ENCODE measurements at regions not wholly inside any gene's neighbourhood (a gene's known extent, or its start where the extent isn't known, plus 50 kb on each side); places are given as distances from the start of the nearest gene placed in this dataset.

- TF ChIP-seq CTCF (IDR thresholded peaks at IDR 0.05) (no peak), POLR2A (IDR thresholded peaks at IDR 0.05) (no peak)
Observed at GRCh38 chr14:61881046-61881445, 118.8 kb downstream of the SNAPC1 start.

Measured in adrenal gland (tissue), 5 donors.